Heart left ventricle (tissue), 13 donors: ENCODE measurements at regions not wholly inside any gene's neighbourhood (a gene's known extent, or its start where the extent isn't known, plus 50 kb on each side); places are given as distances from the start of the nearest gene placed in this dataset.

Experiments
- POLR2A ChIP-seq, 2 donors: fragments of 450-650 bp; IDR thresholded peaks; one replicate each; pipeline ENCODE4 v1.6.1; 2017; ENCODE audit warnings: antibody characterized with exemption in 2 of 2, mild to moderate bottlenecking in 2 of 2, moderate library complexity in 2 of 2
- TF ChIP-seq, protein P1 (sequence below), 12 donors: fragments of 200-600 bp; sonication (generic) in 4 of 12; IDR thresholded peaks; one replicate each; pipeline versions ENCODE4 v1.5.0 to v1.8.0; 2018 to 2022; ENCODE audit warnings: antibody characterized with exemption in 12 of 12, mild to moderate bottlenecking in 5 of 12
- donor health status: ischemic (EF 13 %, LVEDD 7.1; RV severe dilation, severe dysfunction).
- donor health status: DM: no; HTN: yes; CAD: no.
- donor health status: DM: no; HTN: no; CAD: no.
- donor health status: ischemic (EF 25% LVEDD 6.9; RV normal size, moderate dysfunction).
- donor health status: ischemic (EF 25% LVEDD 5.7; RV mildly dilated, moderate dysfunction).
- donor health status: ischemic (EF 35%, LVEDD 5.7; RV mildly dilated, moderate dysfunction).
- donor health status: nonischemic (EF 11% LVEDD 7.7; RV severe dilation, severe dysfunction).
- donor health status: DM: yes; HTN: yes; CAD: no.
- donor health status: PGD.
- donor health status: ischemic (EF 29% LVEDD 5.4; RV normal size, mild dysfunction).
- donor health status: nonischemic (EF 23%, LVEDD 6.1; RV moderate dilation, normal function).

DNA sequence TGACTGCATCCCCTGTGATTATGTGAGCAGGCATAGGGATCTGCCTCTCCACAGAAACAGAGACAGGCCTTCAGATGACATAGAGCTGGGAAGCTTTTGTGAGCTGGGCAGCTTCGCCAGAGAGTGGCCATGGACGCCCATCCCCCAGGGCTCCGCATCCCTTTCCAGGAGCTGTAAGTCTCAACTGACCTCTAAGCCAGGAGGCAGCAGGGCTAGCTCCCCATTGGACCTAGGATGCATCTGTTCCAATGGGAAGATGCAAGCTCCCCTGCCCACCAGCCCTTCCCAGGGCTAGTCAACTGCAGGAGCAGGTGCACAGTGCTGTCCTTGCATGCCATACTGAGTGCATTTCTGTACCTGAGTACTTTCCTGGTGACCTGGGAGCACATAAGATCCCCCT lies 663.6 kb downstream of the RNF144B start:
- TF ChIP-seq, protein P1, sequence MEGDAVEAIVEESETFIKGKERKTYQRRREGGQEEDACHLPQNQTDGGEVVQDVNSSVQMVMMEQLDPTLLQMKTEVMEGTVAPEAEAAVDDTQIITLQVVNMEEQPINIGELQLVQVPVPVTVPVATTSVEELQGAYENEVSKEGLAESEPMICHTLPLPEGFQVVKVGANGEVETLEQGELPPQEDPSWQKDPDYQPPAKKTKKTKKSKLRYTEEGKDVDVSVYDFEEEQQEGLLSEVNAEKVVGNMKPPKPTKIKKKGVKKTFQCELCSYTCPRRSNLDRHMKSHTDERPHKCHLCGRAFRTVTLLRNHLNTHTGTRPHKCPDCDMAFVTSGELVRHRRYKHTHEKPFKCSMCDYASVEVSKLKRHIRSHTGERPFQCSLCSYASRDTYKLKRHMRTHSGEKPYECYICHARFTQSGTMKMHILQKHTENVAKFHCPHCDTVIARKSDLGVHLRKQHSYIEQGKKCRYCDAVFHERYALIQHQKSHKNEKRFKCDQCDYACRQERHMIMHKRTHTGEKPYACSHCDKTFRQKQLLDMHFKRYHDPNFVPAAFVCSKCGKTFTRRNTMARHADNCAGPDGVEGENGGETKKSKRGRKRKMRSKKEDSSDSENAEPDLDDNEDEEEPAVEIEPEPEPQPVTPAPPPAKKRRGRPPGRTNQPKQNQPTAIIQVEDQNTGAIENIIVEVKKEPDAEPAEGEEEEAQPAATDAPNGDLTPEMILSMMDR (IDR thresholded peaks at IDR 0.05): no peak
- TF ChIP-seq POLR2A (IDR thresholded peaks at IDR 0.05): no peak
